ENCODE measurements at regions not wholly inside any gene's neighbourhood (a gene's known extent, or its start where the extent isn't known, plus 50 kb on each side); places are given as distances from the start of the nearest gene placed in this dataset.

DNA sequence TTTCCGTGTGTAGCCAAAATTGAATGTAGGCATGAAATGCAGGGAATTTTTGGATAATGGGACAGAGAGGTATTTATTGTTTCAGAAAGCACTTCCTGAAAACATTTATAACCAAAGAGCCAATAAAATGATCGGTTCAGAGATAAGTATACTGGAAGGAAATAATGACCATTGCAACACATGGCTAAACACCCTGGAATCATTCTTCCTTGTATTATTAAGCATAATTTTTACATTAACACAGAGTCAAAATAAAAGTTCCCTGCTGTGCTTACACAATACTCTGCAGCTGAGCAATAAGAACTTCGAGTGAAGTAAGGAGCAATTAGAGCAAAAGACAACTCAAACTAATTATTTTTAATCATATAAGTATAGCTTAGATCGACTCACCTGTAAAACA lies 648.3 kb downstream of the TNS3 start:
- no peak for TF ChIP-seq SIN3A (IDR thresholded peaks at IDR 0.05; ENCODE audit: borderline replicate concordance, insufficient read depth, low read length)
- TF ChIP-seq, protein P1, sequence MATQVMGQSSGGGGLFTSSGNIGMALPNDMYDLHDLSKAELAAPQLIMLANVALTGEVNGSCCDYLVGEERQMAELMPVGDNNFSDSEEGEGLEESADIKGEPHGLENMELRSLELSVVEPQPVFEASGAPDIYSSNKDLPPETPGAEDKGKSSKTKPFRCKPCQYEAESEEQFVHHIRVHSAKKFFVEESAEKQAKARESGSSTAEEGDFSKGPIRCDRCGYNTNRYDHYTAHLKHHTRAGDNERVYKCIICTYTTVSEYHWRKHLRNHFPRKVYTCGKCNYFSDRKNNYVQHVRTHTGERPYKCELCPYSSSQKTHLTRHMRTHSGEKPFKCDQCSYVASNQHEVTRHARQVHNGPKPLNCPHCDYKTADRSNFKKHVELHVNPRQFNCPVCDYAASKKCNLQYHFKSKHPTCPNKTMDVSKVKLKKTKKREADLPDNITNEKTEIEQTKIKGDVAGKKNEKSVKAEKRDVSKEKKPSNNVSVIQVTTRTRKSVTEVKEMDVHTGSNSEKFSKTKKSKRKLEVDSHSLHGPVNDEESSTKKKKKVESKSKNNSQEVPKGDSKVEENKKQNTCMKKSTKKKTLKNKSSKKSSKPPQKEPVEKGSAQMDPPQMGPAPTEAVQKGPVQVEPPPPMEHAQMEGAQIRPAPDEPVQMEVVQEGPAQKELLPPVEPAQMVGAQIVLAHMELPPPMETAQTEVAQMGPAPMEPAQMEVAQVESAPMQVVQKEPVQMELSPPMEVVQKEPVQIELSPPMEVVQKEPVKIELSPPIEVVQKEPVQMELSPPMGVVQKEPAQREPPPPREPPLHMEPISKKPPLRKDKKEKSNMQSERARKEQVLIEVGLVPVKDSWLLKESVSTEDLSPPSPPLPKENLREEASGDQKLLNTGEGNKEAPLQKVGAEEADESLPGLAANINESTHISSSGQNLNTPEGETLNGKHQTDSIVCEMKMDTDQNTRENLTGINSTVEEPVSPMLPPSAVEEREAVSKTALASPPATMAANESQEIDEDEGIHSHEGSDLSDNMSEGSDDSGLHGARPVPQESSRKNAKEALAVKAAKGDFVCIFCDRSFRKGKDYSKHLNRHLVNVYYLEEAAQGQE (IDR thresholded peaks at IDR 0.05; ENCODE audit: insufficient read depth in 1 of 2, low read depth in 2 of 2, low read length in 2 of 2) = no peak
- no peak for TF ChIP-seq POLR2AphosphoS5 (IDR thresholded peaks at IDR 0.05; ENCODE audit: low read depth, low read length)
- TF ChIP-seq FOXP2 (optimal IDR thresholded peaks at IDR 0.05; ENCODE audit: borderline replicate concordance, extremely low read depth, extremely low read length, insufficient read depth) = no peak
- no peak for TF ChIP-seq TAF1 (IDR thresholded peaks at IDR 0.05; ENCODE audit: borderline replicate concordance, insufficient read depth, low read length)

DNA sequence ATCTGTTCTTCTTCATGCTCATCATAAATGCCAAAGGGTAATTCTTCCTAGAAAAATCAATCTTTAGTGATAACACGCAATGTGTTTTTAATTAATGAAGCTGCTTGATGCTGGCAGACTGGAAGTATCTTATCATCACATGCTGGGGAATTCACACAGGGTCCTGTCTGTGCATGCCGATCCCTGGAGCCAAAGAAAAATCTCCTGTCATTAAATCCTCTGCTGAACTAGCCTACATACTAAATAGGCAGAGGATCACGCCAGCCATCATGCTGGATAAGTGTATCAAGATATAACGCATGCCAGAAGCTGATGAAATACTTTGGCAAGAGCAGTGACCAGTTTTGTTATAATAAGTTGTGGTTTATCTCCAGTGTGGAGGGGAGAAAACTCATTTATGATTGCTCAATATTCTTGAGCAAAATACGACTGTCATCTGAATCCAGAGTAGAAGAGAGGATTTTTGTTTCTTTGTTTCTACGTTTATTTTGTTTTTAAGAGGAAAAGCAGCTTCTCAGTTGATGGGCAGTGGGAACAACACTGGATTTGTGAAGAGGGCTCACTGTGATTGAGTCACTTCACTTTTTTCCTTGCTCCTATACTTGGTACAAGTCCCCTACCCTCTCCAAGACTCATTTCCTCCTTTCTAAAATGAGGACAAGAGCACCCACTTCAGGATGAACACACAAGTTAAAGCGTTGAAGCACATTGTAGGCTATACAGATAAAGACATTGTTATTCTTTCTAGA lies 649.1 kb downstream of the TNS3 start:
- TF ChIP-seq TAF1 (IDR thresholded peaks at IDR 0.05; ENCODE audit: borderline replicate concordance, insufficient read depth, low read length) (no peak), FOXP2 (optimal IDR thresholded peaks at IDR 0.05; ENCODE audit: borderline replicate concordance, extremely low read depth, extremely low read length, insufficient read depth) (no peak), POLR2AphosphoS5 (IDR thresholded peaks at IDR 0.05; ENCODE audit: low read depth, low read length) (no peak), SIN3A (IDR thresholded peaks at IDR 0.05; ENCODE audit: borderline replicate concordance, insufficient read depth, low read length) (no peak)
- TF ChIP-seq, protein P1 (IDR thresholded peaks at IDR 0.05; ENCODE audit: insufficient read depth in 1 of 2, low read depth in 2 of 2, low read length in 2 of 2) = no peak

DNA sequence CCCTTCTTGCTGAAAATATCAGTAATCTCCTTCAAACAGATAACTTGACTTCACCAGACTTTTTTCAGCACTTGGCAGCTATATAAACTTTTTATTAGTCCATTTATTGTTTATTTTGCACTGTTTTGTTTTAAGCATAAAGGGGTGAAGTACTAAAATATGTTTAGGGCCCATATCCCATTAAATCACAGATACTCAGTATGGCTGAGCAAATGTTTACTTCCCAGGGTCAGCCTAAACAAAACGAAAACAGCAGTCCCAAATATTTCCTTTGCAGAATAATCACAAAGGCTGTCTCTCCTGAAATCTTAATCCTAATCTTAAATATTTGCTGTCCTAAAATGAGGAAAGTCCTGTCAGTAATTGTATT lies 649.6 kb downstream of the TNS3 start:
- TF ChIP-seq FOXP2 (optimal IDR thresholded peaks at IDR 0.05; ENCODE audit: borderline replicate concordance, extremely low read depth, extremely low read length, insufficient read depth) (no peak), TAF1 (IDR thresholded peaks at IDR 0.05; ENCODE audit: borderline replicate concordance, insufficient read depth, low read length) (no peak), POLR2AphosphoS5 (IDR thresholded peaks at IDR 0.05; ENCODE audit: low read depth, low read length) (no peak), SIN3A (IDR thresholded peaks at IDR 0.05; ENCODE audit: borderline replicate concordance, insufficient read depth, low read length) (no peak)
- TF ChIP-seq, protein P1 (IDR thresholded peaks at IDR 0.05; ENCODE audit: insufficient read depth in 1 of 2, low read depth in 2 of 2, low read length in 2 of 2) = no peak

DNA sequence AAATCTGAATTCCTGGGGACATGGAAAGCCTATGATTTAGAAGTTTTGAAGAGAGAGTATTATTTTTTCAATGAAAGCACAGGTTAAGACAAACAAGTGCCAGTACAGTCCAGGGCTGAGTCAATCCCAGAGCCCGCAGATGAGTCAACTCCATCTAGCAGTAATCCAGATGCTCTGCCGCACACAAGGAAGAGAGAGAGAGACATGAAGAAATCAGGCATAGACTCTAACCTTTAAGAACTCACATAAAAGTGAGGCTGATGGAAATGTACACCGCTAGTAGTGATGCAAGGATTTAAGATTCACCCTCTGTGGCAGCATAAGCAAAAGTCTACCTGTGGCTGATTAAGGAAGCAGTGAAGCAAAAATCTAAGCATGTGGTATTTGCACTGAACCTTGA lies 651.5 kb downstream of the TNS3 start:
- TF ChIP-seq POLR2AphosphoS5 (IDR thresholded peaks at IDR 0.05; ENCODE audit: low read depth, low read length) (no peak), TAF1 (IDR thresholded peaks at IDR 0.05; ENCODE audit: borderline replicate concordance, insufficient read depth, low read length) (no peak), SIN3A (IDR thresholded peaks at IDR 0.05; ENCODE audit: borderline replicate concordance, insufficient read depth, low read length) (no peak), FOXP2 (optimal IDR thresholded peaks at IDR 0.05; ENCODE audit: borderline replicate concordance, extremely low read depth, extremely low read length, insufficient read depth) (no peak)
- TF ChIP-seq, protein P1 (IDR thresholded peaks at IDR 0.05; ENCODE audit: insufficient read depth in 1 of 2, low read depth in 2 of 2, low read length in 2 of 2) = no peak
